C4-2B (cell line): ENCODE measurements at regions not wholly inside any gene's neighbourhood (a gene's known extent, or its start where the extent isn't known, plus 50 kb on each side); places are given as distances from the start of the nearest gene placed in this dataset.

Experiments
- H3K27ac ChIP-seq: fragments of 450-650 bp; 2 replicates; pipeline ENCODE4 v1.5.1; 2017
- CTCF ChIP-seq: fragments of 450-650 bp; conservative IDR thresholded peaks from 2 replicates; pipeline ENCODE4 v1.5.1; 2017; ENCODE audit warnings: mild to moderate bottlenecking
- ZFX ChIP-seq: fragments of 450-650 bp; IDR thresholded peaks from 2 replicates; pipeline ENCODE4 v1.6.1; 2017

- TF ChIP-seq ZFX (no peak), CTCF (no peak)
- H3K27ac ChIP-seq, result no peak overlapping the region
These were observed 112.6 kb downstream of the CDC5L start for GRCh38 chr6:44500074-44500473.

- no peak overlapping the region for H3K27ac ChIP-seq
- TF ChIP-seq ZFX, result no peak
- TF ChIP-seq CTCF, result no peak
These were observed 116.0 kb downstream of the CDC5L start for GRCh38 chr6:44503471-44503870.

GRCh38 chr6:44504301-44504791, 116.8 kb downstream of the CDC5L start:
- TF ChIP-seq CTCF (no peak), ZFX (no peak)
- H3K27ac ChIP-seq, result no peak overlapping the region

- H3K27ac ChIP-seq, result no peak overlapping the region
- TF ChIP-seq ZFX (no peak), CTCF (no peak)
These were observed 118.2 kb downstream of the CDC5L start for GRCh38 chr6:44505751-44506150.

- TF ChIP-seq ZFX (no peak), CTCF (no peak)
These were observed 119.5 kb downstream of the CDC5L start for GRCh38 chr6:44507014-44507413.

GRCh38 chr6:44508646-44509045, 121.1 kb downstream of the CDC5L start:
- TF ChIP-seq CTCF (no peak), ZFX (no peak)
- no peak overlapping the region for H3K27ac ChIP-seq

More at GRCh38 chr6:44507014-44507413, 119.5 kb downstream of the CDC5L start:
- H3K27ac ChIP-seq, result no peak overlapping the region

GRCh38 chr6:44511126-44511525, 123.6 kb downstream of the CDC5L start:
- no peak overlapping the region for H3K27ac ChIP-seq
- TF ChIP-seq ZFX (no peak), CTCF (no peak)
